IgD-negative memory B cell (primary cell): ENCODE measurements at regions not wholly inside any gene's neighbourhood (a gene's known extent, or its start where the extent isn't known, plus 50 kb on each side); places are given as distances from the start of the nearest gene placed in this dataset.
"Not testable (repeated sequence)": the region's sequence is repeated elsewhere in the genome, so short reads cannot be mapped to it uniquely, and the experiment has no call there.

Source experiments
- H3K27ac Mint-ChIP-seq, 3 donors: one replicate each; pipeline ENCODE4 v1.8.0; 2020 to 2022; ENCODE audit warnings: mild to moderate bottlenecking in 3 of 3, mixed read lengths in 3 of 3, moderate library complexity in 1 of 3
- H3K27me3 Mint-ChIP-seq: one replicate; pipeline ENCODE4 v1.8.0; 2021; ENCODE audit warnings: mixed read lengths
- H3K36me3 Mint-ChIP-seq: one replicate; pipeline ENCODE4 v1.8.0; 2020; ENCODE audit warnings: mild to moderate bottlenecking, mixed read lengths
- H3K4me1 Mint-ChIP-seq, 3 donors: one replicate each; pipeline ENCODE4 v1.8.0; 2020 to 2022; ENCODE audit warnings: mixed read lengths in 3 of 3, mild to moderate bottlenecking in 1 of 3
- H3K4me3 Mint-ChIP-seq, 4 donors: one replicate each; pipeline ENCODE4 v1.8.0; 2020 to 2022; ENCODE audit warnings: mild to moderate bottlenecking in 4 of 4, mixed read lengths in 4 of 4, moderate library complexity in 3 of 4
- H3K9me3 Mint-ChIP-seq, 3 donors: one replicate each; pipeline ENCODE4 v1.8.0; 2020 to 2021; ENCODE audit warnings: mixed read lengths in 3 of 3, mild to moderate bottlenecking in 1 of 3

- Mint-ChIP-seq H3K27me3 (peaks cover 11% of the 10 kb centered on the region), H3K27ac (no peak overlapping the region), H3K4me3 (no peak overlapping the region), H3K4me1 (no peaks in the 10 kb centered on the region), H3K9me3 (no peaks in the 10 kb centered on the region), H3K36me3 (no peaks in the 10 kb centered on the region)
Measured at GRCh38 chr20:5469111-5469510, 141.7 kb downstream of the GPCPD1 start.

DNA sequence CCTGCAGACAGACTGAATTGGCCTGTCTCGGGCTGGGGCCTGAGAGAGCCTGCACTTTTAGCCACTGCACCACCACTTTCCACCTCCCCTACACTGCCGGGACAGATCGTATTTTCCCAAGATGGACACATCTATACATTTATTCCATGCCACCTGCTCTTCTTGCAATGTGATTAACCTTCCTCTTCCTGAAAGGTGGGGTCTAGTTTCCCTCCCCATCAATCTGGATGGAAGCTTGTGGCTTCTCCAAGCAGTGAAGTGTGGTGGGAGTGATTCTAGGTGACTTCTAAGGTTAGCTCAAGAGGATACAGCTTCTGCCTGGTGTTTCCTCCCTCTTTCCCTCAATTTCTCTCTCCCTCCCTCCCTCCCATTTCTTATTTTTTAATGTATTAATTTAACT lies 143.7 kb downstream of the GPCPD1 start:
- no peaks in the 10 kb centered on the region for H3K9me3 Mint-ChIP-seq
- peaks cover 11% of the 10 kb centered on the region for H3K27me3 Mint-ChIP-seq
- no peak overlapping the region for H3K4me3 Mint-ChIP-seq
- H3K36me3 Mint-ChIP-seq = no peaks in the 10 kb centered on the region
- H3K27ac Mint-ChIP-seq = no peak overlapping the region
- no peaks in the 10 kb centered on the region for H3K4me1 Mint-ChIP-seq

DNA sequence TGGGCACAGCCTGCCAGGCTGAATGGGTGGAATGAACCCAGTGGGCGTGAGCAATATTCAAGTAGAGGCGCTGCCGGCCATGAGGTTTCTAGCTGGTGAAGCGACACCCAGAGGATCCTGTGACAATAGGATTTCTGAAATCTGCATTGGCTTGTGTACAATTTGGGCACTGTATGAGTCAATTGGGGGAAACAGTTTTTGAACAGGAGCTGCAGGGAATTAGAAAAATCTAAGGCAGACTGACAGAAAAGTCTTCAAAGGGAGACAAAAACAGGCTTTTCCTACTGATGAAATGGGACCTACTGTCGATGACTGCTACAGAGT lies 145.2 kb downstream of the GPCPD1 start:
- Mint-ChIP-seq H3K27ac (no peak overlapping the region), H3K4me1 (no peaks in the 10 kb centered on the region), H3K27me3 (peaks cover 8% of the 10 kb centered on the region), H3K9me3 (peaks cover 0 to 2% (median 1%) of the 10 kb centered on the region in 3 donors), H3K4me3 (no peak overlapping the region), H3K36me3 (peaks cover 4% of the 10 kb centered on the region)

GRCh38 chr20:5464901-5465603 lies 145.8 kb downstream of the GPCPD1 start:
- peaks cover 0 to 4% (median 2%) of the 10 kb centered on the region in 3 donors for H3K9me3 Mint-ChIP-seq
- H3K27me3 Mint-ChIP-seq = peaks cover 8% of the 10 kb centered on the region

GRCh38 chr20:5463007-5463686 lies 146.4 kb upstream of the PROKR2 start:
- Mint-ChIP-seq H3K27me3 (peaks cover 11% of the 10 kb centered on the region), H3K4me1 (no peaks in the 10 kb centered on the region), H3K4me3 (no peak overlapping the region), H3K9me3 (peaks cover 2 to 4% (median 2%) of the 10 kb centered on the region in 3 donors), H3K36me3 (peaks cover 6% of the 10 kb centered on the region), H3K27ac (no peak overlapping the region)

More at GRCh38 chr20:5464901-5465603, 145.8 kb downstream of the GPCPD1 start:
- Mint-ChIP-seq H3K36me3 (peaks cover 4% of the 10 kb centered on the region), H3K4me3 (no peak overlapping the region), H3K27ac (no peak overlapping the region), H3K4me1 (no peaks in the 10 kb centered on the region)

DNA sequence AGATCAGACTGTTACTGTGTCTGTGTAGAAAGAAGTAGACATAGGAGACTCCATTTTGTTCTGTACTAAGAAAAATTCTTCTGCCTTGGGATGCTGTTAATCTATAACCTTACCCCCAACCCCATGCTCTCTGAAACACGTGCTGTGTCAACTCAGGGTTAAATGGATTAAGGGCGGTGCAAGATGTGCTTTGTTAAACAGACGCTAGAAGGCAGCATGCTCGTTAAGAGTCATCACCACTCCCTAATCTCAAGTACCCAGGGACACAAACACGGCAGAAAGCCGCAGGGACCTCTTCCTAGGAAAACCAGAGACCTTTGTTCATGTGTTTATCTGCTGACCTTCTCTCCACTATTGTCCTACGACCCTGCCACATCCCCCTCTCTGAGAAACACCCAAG lies 137.0 kb upstream of the PROKR2 start:
- not testable (repeated sequence) for H3K4me1 Mint-ChIP-seq, H3K9me3 Mint-ChIP-seq, H3K27ac Mint-ChIP-seq, H3K36me3 Mint-ChIP-seq, H3K27me3 Mint-ChIP-seq, H3K4me3 Mint-ChIP-seq

DNA sequence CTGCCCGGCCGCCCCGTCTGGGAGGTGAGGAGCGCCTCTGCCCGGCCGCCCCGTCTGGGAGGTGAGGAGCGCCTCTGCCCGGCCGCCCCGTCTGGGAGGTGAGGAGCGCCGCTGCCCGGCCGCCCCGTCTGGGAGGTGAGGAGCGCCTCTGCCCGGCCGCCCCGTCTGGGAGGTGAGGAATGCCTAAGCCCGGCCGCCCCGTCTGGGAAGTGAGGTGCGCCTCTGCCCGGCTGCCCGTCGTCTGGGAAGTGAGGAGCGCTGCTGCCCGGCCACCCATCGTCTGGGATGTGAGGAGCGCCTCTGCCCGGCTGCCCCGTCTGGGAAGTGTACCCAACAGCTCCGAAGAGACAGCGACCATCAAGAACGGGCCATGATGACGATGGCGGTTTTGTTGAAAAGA lies 136.6 kb upstream of the PROKR2 start:
- not testable (repeated sequence) for H3K36me3 Mint-ChIP-seq, H3K4me1 Mint-ChIP-seq, H3K4me3 Mint-ChIP-seq, H3K27me3 Mint-ChIP-seq, H3K27ac Mint-ChIP-seq, H3K9me3 Mint-ChIP-seq

GRCh38 chr20:5452691-5453090 lies 135.9 kb upstream of the PROKR2 start:
- not testable (repeated sequence) for H3K9me3 Mint-ChIP-seq, H3K27me3 Mint-ChIP-seq, H3K4me3 Mint-ChIP-seq, H3K27ac Mint-ChIP-seq, H3K4me1 Mint-ChIP-seq, H3K36me3 Mint-ChIP-seq

DNA sequence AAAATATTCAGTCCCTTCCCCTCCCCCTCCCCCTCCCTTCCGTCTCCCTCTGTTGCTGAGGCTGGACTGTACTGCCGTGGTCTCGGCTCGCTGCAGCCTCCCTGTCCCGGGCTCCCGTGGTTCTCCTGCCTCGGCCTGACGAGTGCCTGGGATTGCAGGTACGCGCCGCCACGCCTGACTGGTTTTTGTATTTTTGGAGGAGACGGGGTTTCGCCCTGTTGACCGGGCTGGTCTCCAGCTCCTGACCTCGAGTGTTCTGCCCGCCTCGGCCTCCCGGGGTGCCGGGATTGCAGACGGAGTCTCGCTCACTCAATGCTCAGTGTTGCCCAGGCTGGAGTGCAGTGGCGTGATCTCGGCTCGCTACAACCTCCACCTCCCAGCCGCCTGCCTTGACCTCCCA lies 135.5 kb upstream of the PROKR2 start:
- not testable (repeated sequence) for H3K27ac Mint-ChIP-seq, H3K27me3 Mint-ChIP-seq, H3K36me3 Mint-ChIP-seq, H3K4me1 Mint-ChIP-seq, H3K9me3 Mint-ChIP-seq, H3K4me3 Mint-ChIP-seq

DNA sequence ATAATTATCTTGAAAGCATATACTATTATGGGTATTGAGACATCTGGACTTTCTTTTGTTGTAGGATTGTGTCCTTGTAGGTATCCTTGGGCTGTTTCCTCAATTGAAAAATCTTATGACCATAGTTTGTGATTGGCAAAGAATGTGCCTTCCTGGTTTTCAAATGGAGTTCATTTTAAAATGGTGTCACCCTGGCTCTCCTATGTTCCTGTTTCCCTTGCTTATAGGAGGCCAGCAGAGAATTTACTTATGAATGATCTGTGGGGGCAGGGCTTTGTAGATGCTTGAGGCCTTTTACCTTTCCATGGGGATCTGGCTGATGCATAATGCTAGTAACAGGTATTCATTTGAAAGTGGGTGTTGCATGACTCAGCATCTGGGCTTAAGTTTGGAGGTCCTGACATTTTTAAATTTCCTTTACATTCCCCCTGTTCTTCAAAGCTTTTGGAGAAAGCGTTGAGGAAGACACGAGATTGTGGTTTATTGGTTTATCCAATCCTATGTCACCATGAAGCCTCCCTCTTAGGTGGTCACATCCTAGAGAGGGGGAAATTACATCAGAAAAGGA lies 135.0 kb upstream of the PROKR2 start:
- Mint-ChIP-seq H3K36me3 (no peaks in the 10 kb centered on the region), H3K9me3 (no peaks in the 10 kb centered on the region), H3K4me1 (no peaks in the 10 kb centered on the region), H3K4me3 (no peak overlapping the region), H3K27ac (no peak overlapping the region), H3K27me3 (peaks cover 12% of the 10 kb centered on the region)

DNA sequence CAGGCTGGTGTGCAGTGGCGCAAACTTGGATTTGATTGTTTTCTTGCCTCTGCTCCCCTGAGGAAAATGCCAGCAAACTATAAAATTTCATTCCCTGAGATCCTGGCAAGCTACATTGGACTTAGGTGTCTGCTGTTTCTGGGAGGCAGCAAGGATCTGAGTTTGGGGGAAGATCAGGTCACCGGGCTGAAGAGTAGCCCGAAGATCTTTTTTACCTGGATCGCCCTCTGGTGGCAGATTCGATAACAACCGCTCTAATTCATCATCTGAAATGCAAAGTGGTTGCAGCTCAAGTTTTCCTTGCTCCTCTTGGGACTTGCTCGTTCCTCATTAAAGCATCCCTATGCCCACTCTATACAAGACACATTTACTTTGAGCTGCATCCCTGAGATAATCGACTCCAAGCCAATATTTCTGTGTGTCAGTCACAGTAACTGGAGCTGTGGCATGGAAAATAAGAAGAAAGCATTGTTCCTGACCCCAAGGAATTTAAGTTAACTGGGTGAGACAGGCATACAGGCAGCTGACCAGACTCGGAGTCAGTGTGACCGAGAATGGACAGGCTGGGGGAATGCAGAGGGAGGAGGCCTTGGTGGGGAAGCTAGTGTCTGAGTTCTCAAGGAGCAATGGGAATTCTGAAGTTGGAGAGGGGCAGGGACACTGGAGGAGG lies 131.8 kb upstream of the PROKR2 start:
- Mint-ChIP-seq H3K36me3 (no peaks in the 10 kb centered on the region), H3K4me3 (no peak overlapping the region), H3K9me3 (no peaks in the 10 kb centered on the region), H3K27me3 (peaks cover 12% of the 10 kb centered on the region), H3K4me1 (no peaks in the 10 kb centered on the region), H3K27ac (no peak overlapping the region)

GRCh38 chr20:5447188-5447587 lies 130.4 kb upstream of the PROKR2 start:
- H3K27ac Mint-ChIP-seq = no peak overlapping the region
- H3K4me3 Mint-ChIP-seq = no peak overlapping the region
- H3K36me3 Mint-ChIP-seq = no peaks in the 10 kb centered on the region
- H3K4me1 Mint-ChIP-seq = no peaks in the 10 kb centered on the region
- peaks cover 12% of the 10 kb centered on the region for H3K27me3 Mint-ChIP-seq
- no peaks in the 10 kb centered on the region for H3K9me3 Mint-ChIP-seq

DNA sequence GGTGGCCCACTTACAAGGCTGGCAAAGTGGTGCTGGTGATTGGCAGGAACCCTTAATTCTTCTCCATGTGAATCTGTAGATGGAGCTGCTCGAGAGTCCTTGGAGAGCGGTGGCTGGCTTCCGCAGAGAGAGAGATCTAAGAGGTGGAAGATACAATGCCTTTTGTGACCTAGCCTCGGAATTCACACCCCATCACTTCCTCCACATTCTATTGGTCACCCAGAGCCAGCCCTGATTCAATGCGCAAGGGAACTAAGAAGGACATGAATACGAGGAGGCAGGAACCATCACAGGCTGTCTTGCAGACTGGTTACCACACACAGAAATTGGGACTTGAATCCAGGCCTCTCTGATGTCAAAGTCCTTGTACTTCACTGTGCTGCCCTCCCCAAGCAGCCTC lies 128.9 kb upstream of the PROKR2 start:
- Mint-ChIP-seq H3K27me3 (peaks cover 16% of the 10 kb centered on the region), H3K9me3 (no peaks in the 10 kb centered on the region), H3K27ac (no peak overlapping the region), H3K4me3 (no peak overlapping the region), H3K4me1 (no peaks in the 10 kb centered on the region), H3K36me3 (no peaks in the 10 kb centered on the region)

DNA sequence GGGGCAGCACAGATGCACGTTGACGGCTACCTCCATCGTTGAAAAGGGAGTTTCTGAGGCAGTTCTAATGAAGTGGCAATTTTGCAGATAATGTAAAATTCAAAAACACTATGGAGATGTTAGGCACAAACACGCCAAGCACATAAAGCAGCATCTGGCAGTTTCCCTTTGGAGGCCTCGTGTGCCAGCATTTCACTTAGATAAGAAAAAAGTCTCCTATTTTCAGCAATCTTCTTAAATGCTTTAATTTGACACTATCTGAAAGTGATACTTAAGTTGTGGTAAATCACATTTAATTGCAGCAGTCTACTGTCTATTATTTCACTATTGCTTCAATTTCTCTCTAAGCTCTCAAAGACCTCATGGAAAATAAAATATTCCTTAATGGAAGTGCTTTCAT lies 125.3 kb upstream of the PROKR2 start:
- H3K27ac Mint-ChIP-seq = no peak overlapping the region
- no peaks in the 10 kb centered on the region for H3K4me1 Mint-ChIP-seq
- no peaks in the 10 kb centered on the region for H3K36me3 Mint-ChIP-seq
- H3K4me3 Mint-ChIP-seq = no peak overlapping the region
- peaks cover 0 to 4% (median 4%) of the 10 kb centered on the region in 3 donors for H3K9me3 Mint-ChIP-seq
- peaks cover 7% of the 10 kb centered on the region for H3K27me3 Mint-ChIP-seq

DNA sequence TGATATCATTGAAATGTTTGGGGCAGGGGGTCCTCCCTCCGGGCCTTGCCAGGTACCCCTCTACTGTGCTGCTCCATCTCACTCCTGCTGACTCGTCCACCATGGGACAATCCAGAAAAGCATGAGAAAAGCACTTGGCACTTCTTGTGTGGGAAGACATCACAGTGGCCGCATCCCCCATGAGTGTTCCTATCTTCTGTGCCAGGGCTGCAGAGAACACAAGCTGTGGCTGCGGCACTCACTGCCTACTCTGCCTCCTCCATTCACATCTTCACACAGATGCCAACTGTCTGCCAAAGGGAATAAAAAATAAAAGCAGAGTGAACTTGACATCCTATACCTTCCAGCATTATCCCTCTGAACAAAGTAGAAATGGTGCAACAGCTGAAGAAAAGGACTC lies 117.4 kb upstream of the PROKR2 start:
- H3K9me3 Mint-ChIP-seq = peaks cover 0 to 2% (median 0%) of the 10 kb centered on the region in 3 donors
- H3K4me3 Mint-ChIP-seq = no peak overlapping the region
- H3K27me3 Mint-ChIP-seq = peaks cover 9% of the 10 kb centered on the region
- H3K27ac Mint-ChIP-seq = no peak overlapping the region
- no peaks in the 10 kb centered on the region for H3K36me3 Mint-ChIP-seq
- no peaks in the 10 kb centered on the region for H3K4me1 Mint-ChIP-seq

- no peaks in the 10 kb centered on the region for H3K36me3 Mint-ChIP-seq
Measured at GRCh38 chr20:5433352-5433751, 116.6 kb upstream of the PROKR2 start.

More at GRCh38 chr20:5433352-5433751, 116.6 kb upstream of the PROKR2 start:
- Mint-ChIP-seq H3K4me1 (no peaks in the 10 kb centered on the region), H3K4me3 (no peak overlapping the region), H3K27me3 (peaks cover 10% of the 10 kb centered on the region), H3K9me3 (no peaks in the 10 kb centered on the region), H3K27ac (no peak overlapping the region)
